PC-3 (cell line): ENCODE measurements at regions not wholly inside any gene's neighbourhood (a gene's known extent, or its start where the extent isn't known, plus 50 kb on each side); places are given as distances from the start of the nearest gene placed in this dataset.
A peak's percentile ranks its signal among the peaks of the same experiment; 100 is the strongest.

Experiments
- ATAC-seq: fragments of 200-7000 bp; cut with Tn5 transposase; 2 replicates; pipeline ENCODE4 v1.9.1; 2020; ENCODE audit warnings: mild to moderate bottlenecking, moderate library complexity
- BruUV-seq: library from RNA; stranded (reverse); fragments of 400-500 nt; replicated peaks from 2 replicates; lab custom pipeline; 2021; lab: Mats Ljungman, UMichigan
- CTCF ChIA-PET: fragments of 300-600 bp; sonication (Branson Sonifier 250); formaldehyde crosslinking; loops from one replicate; lab custom pipeline; 2022; ENCODE audit warnings: antibody characterized with exemption; lab: Charles Lee
- POLR2A ChIA-PET: fragments of 300-600 bp; sonication (Branson Sonifier 250); formaldehyde crosslinking; loops from one replicate; lab custom pipeline; 2022; ENCODE audit warnings: antibody characterized with exemption; ENCODE audit not compliant: unreplicated experiment; lab: Charles Lee
- DNase-seq: peaks from one replicate; pipeline ENCODE4 v3.0.0-alpha.2; 2015
- H2AFZ ChIP-seq: fragments of 300-600 bp; sonication (generic); 2 replicates; pipeline ENCODE4 v1.6.0; 2016; ENCODE audit warnings: antibody characterized with exemption, low read length
- H3F3A ChIP-seq: fragments of 300-600 bp; sonication (generic); one replicate; pipeline ENCODE4 v1.6.0; 2017; ENCODE audit warnings: antibody characterized with exemption, low read length, control low read depth, mild to moderate bottlenecking; ENCODE audit not compliant: unreplicated experiment
- H3K27ac ChIP-seq: fragments of 300-600 bp; sonication (generic); 2 replicates; pipeline ENCODE4 v1.5.1; 2016; ENCODE audit warnings: mild to moderate bottlenecking, low read length
- H3K27me3 ChIP-seq: fragments of 300-600 bp; sonication (generic); 2 replicates; pipeline ENCODE4 v1.6.1; 2016; ENCODE audit warnings: low read length, mixed read lengths
- H3K36me3 ChIP-seq: fragments of 300-600 bp; sonication (generic); 2 replicates; pipeline ENCODE4 v1.6.1; 2016; ENCODE audit warnings: low read depth, mixed run types, low read length, mixed read lengths
- H3K4me1 ChIP-seq: fragments of 300-600 bp; sonication (generic); 2 replicates; pipeline ENCODE4 v1.5.1; 2016; ENCODE audit warnings: low read length; ENCODE audit not compliant: insufficient read depth
- H3K4me2 ChIP-seq: fragments of 300-600 bp; sonication (generic); 2 replicates; pipeline ENCODE4 v1.6.0; 2016; ENCODE audit warnings: low read length
- H3K4me3 ChIP-seq: fragments of 300-600 bp; sonication (generic); 2 replicates; pipeline ENCODE4 v1.5.1; 2016; ENCODE audit warnings: mild to moderate bottlenecking, low read length, mixed read lengths
- H3K79me2 ChIP-seq: fragments of 300-600 bp; sonication (generic); 2 replicates; pipeline ENCODE4 v1.6.1; 2017; ENCODE audit warnings: low read length, mixed read lengths
- H3K9ac ChIP-seq: fragments of 300-600 bp; sonication (generic); 2 replicates; pipeline ENCODE4 v1.6.0; 2016; ENCODE audit warnings: mild to moderate bottlenecking, low read length
- H3K9me2 ChIP-seq: fragments of 300-600 bp; sonication (generic); replicated peaks from 2 replicates; pipeline ENCODE4 v1.6.1; 2016; ENCODE audit warnings: mixed run types, low read length, mixed read lengths
- H3K9me3 ChIP-seq: fragments of 300-600 bp; sonication (generic); 2 replicates; pipeline ENCODE4 v1.6.1; 2016; ENCODE audit warnings: low read length, mixed read lengths
- H4K20me1 ChIP-seq: fragments of 300-600 bp; sonication (generic); 2 replicates; pipeline ENCODE4 v1.6.1; 2016; ENCODE audit warnings: low read length, mixed read lengths
- CTCF ChIP-seq: fragments of 300-600 bp; sonication (generic); conservative IDR thresholded peaks from 2 replicates; pipeline ENCODE4 v1.5.1; 2017; ENCODE audit warnings: antibody characterized with exemption, low read depth, mild to moderate bottlenecking, low read length
- EZH2 ChIP-seq: fragments of 300-600 bp; sonication (generic); IDR thresholded peaks from one replicate; pipeline ENCODE4 v1.6.1; 2017; ENCODE audit warnings: antibody characterized with exemption, mild to moderate bottlenecking, low read length; ENCODE audit not compliant: unreplicated experiment
- EZH2phosphoT487 ChIP-seq: fragments of 300-600 bp; sonication (generic); IDR thresholded peaks from 2 replicates; pipeline ENCODE4 v1.6.1; 2018; ENCODE audit warnings: mild to moderate bottlenecking, antibody characterized with exemption, low read length, borderline replicate concordance
- intact Hi-C: fragments of 100-400 bp; cut with micrococcal nuclease; formaldehyde crosslinking; loops from 2 replicates; pipeline ENCODE4 v1.9.0; 2023

GRCh38 chr18:34978533-34978893 is 62.7 kb upstream of the MAPRE2 start:
- Histone ChIP-seq H3K79me2 (no peaks in the 10 kb centered on the region), H3K9me3 (no peaks in the 10 kb centered on the region), H3K4me3 (peak overlapping the region; percentile 70), H4K20me1 (no peaks in the 10 kb centered on the region), H3K9me2 (no peaks in the 10 kb centered on the region), H3K36me3 (no peaks in the 10 kb centered on the region), H3K4me1 (0 out of 2 replicates have a peak, but pooled peaks cover 9% of the 10 kb centered on the region), H3K27me3 (no peaks in the 10 kb centered on the region), H3K27ac (peak overlapping the region; percentile 55), H3K4me2 (peak overlapping the region; percentile 89), H3K9ac (peak overlapping the region; percentile 23), H3F3A (no peaks in the 10 kb centered on the region), H2AFZ (peak overlapping the region; percentile 72)
- CTCF ChIA-PET, result interaction anchor here (0.6 kb wide), 1 partner anchor 684 kb away, joined by 3 read pairs; no protein-coding TSS in a partner anchor
- POLR2A ChIA-PET, result interaction anchor here (0.6 to 0.8 kb wide), 2 partner anchors 17 to 447 kb away, joined by 3 to 5 read pairs; no protein-coding TSS in a partner anchor
- no TSS peak for BruUV-seq
- TF ChIP-seq EZH2phosphoT487 (no peak), EZH2 (no peak), CTCF (no peak)
- intact Hi-C loops, result loop anchor here (2.0 to 10.0 kb wide), 2 partner anchors 50 to 114 kb away; no protein-coding TSS in a partner anchor
- DNase-seq (no peak), ATAC-seq (no peak)

DNA sequence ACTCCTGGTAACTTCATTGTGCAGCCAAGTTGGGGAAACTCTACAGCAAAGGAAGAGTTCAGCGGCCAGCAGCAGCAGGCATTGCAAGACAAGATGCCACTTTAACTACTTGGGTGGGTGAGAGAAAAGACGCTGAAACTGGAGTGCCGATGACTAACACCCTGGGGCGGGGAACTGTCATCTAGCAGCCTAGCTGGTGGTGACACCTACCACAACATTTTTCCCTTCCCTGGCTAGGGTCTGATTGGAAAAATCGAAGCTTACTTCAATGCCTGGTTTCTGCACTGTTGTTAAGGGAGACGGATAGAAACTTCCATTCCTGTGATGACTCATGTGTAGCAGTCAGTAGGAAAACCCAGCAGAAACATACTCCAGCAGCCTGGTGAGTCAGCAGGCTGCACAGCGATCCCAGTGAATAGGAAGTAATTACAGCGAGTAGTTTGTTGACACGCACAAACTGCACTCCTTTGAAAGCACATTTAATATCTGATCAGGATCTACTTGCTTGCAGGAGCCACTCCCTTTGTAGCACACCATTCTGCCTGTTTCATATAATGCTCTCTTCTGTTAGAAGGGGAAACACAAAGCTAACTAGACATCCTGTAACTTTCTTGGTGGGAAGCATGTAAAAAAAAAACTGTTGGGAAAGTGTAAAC is 62.1 kb upstream of the MAPRE2 start:
- Histone ChIP-seq H3K36me3 (no peaks in the 10 kb centered on the region), H3K4me2 (peak overlapping the region; percentile 89), H3K9ac (peak overlapping the region; percentile 23), H3K4me1 (0 out of 2 replicates have a peak, but pooled peaks cover 9% of the 10 kb centered on the region), H3K27ac (peak overlapping the region; percentile 62), H3K9me2 (no peaks in the 10 kb centered on the region), H3K9me3 (no peaks in the 10 kb centered on the region), H2AFZ (peak overlapping the region; percentile 72; the same call in 1 of the 2 replicates), H3F3A (no peaks in the 10 kb centered on the region), H3K79me2 (no peaks in the 10 kb centered on the region), H3K27me3 (no peaks in the 10 kb centered on the region), H3K4me3 (peak overlapping the region; percentile 70), H4K20me1 (no peaks in the 10 kb centered on the region)
- DNase-seq (peak; percentile 76), ATAC-seq (peak; percentile 83)
- TF ChIP-seq EZH2phosphoT487, result no peak
- no peak for TF ChIP-seq EZH2
- TF ChIP-seq CTCF, result no peak
- intact Hi-C loops, result loop anchor here (2.0 to 10.0 kb wide), 2 partner anchors 50 to 114 kb away; no protein-coding TSS in a partner anchor
- ChIA-PET POLR2A (interaction anchor here (0.6 to 0.8 kb wide), 2 partner anchors 17 to 448 kb away, joined by 3 to 5 read pairs; no protein-coding TSS in a partner anchor), CTCF (interaction anchor here (0.6 kb wide), 1 partner anchor 683 kb away, joined by 3 read pairs; no protein-coding TSS in a partner anchor)
- BruUV-seq, result no TSS peak

DNA sequence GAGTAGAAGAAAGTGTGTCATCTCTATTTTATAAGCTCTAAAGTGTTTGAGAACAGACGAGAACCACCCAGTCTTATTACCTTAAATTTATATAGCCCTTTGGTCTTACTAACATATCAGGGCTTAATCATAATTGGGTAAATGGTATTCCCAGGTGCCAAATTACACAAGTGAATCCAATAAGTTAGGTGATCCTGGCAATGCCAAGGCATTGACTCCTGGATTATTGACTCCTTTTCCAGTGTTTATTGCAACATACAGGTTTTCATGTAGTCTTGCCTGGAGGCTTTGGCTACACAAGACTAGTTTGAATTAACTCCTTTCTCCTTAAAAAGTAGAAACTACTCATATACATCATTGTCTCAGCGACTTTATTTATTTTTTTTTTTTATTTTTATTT is 59.7 kb upstream of the MAPRE2 start:
- no peak overlapping the region for H3K4me2 ChIP-seq
- H3K27me3 ChIP-seq, result no peaks in the 10 kb centered on the region
- intact Hi-C loops, result no loop called here
- H3K4me1 ChIP-seq, result 0 out of 2 replicates have a peak, but pooled peaks cover 9% of the 10 kb centered on the region
- H3F3A ChIP-seq, result no peaks in the 10 kb centered on the region
- H3K9me3 ChIP-seq, result no peaks in the 10 kb centered on the region
- TF ChIP-seq EZH2phosphoT487 (no peak), CTCF (no peak), EZH2 (no peak)
- H3K27ac ChIP-seq, result no peak overlapping the region
- ChIA-PET CTCF (no interaction called here), POLR2A (no interaction called here)
- no peaks in the 10 kb centered on the region for H3K9me2 ChIP-seq
- DNase-seq (no peak), ATAC-seq (no peak)
- H3K36me3 ChIP-seq, result no peaks in the 10 kb centered on the region
- BruUV-seq, result no TSS peak
- no peak overlapping the region for H2AFZ ChIP-seq
- no peaks in the 10 kb centered on the region for H4K20me1 ChIP-seq
- no peak overlapping the region for H3K4me3 ChIP-seq
- H3K9ac ChIP-seq, result no peak overlapping the region
- H3K79me2 ChIP-seq, result no peaks in the 10 kb centered on the region
